ENCODE measurements at regions not wholly inside any gene's neighbourhood (a gene's known extent, or its start where the extent isn't known, plus 50 kb on each side); places are given as distances from the start of the nearest gene placed in this dataset.

- DNase-seq = no peak
These were observed 982.2 kb upstream of the SEMA6D start for GRCh38 chr15:46735115-46735514.

- DNase-seq = no peak
These were observed 966.0 kb upstream of the SEMA6D start for GRCh38 chr15:46751303-46751702.

- no peak for DNase-seq
These were observed 963.4 kb upstream of the SEMA6D start for GRCh38 chr15:46753946-46754345.

- no peak for DNase-seq
These were observed 954.2 kb upstream of the SEMA6D start for GRCh38 chr15:46763091-46763490.

- DNase-seq = no peak
These were observed 952.5 kb upstream of the SEMA6D start for GRCh38 chr15:46764851-46765250.

- no peak for DNase-seq
These were observed 951.3 kb upstream of the SEMA6D start for GRCh38 chr15:46766021-46766420.

- DNase-seq = no peak
These were observed 949.0 kb upstream of the SEMA6D start for GRCh38 chr15:46768287-46768686.

- no peak for DNase-seq
These were observed 944.3 kb upstream of the SEMA6D start for GRCh38 chr15:46773016-46773415.

- no peak for DNase-seq
These were observed 938.4 kb upstream of the SEMA6D start for GRCh38 chr15:46778876-46779275.

- DNase-seq = no peak
These were observed 930.6 kb upstream of the SEMA6D start for GRCh38 chr15:46786590-46787285.

GRCh38 chr15:46795685-46796084, 921.6 kb upstream of the SEMA6D start:
- DNase-seq = no peak

GRCh38 chr15:46808834-46809233, 908.5 kb upstream of the SEMA6D start:
- no peak for DNase-seq

GRCh38 chr15:46815240-46815639, 902.1 kb upstream of the SEMA6D start:
- DNase-seq = no peak

GRCh38 chr15:46815765-46816164, 901.5 kb upstream of the SEMA6D start:
- DNase-seq = no peak

- no peak for DNase-seq
These were observed 868.6 kb upstream of the SEMA6D start for GRCh38 chr15:46848704-46849103.

- no peak for DNase-seq
These were observed 863.7 kb upstream of the SEMA6D start for GRCh38 chr15:46853600-46853999.

GRCh38 chr15:46854564-46854963, 862.7 kb upstream of the SEMA6D start:
- no peak for DNase-seq

GRCh38 chr15:46855388-46855787, 861.9 kb upstream of the SEMA6D start:
- no peak for DNase-seq

- no peak for DNase-seq
These were observed 860.3 kb upstream of the SEMA6D start for GRCh38 chr15:46856839-46857502.

- no peak for DNase-seq
These were observed 859.2 kb upstream of the SEMA6D start for GRCh38 chr15:46858150-46858549.

GRCh38 chr15:46861796-46862195, 855.5 kb upstream of the SEMA6D start:
- DNase-seq = no peak

- no peak for DNase-seq
These were observed 852.1 kb upstream of the SEMA6D start for GRCh38 chr15:46865155-46865554.

- no peak for DNase-seq
These were observed 844.9 kb upstream of the SEMA6D start for GRCh38 chr15:46872286-46872980.

- DNase-seq = no peak
These were observed 844.3 kb upstream of the SEMA6D start for GRCh38 chr15:46872981-46873330.

All from activated CD4-positive, CD25-positive, alpha-beta regulatory T cell treated with anti-CD3 and anti-CD28 coated beads, Interleukin-2, amount 50 U/mL, for 72 hours (primary cell).